IMR-90 (cell line): ENCODE measurements at regions not wholly inside any gene's neighbourhood (a gene's known extent, or its start where the extent isn't known, plus 50 kb on each side); places are given as distances from the start of the nearest gene placed in this dataset.

Source experiments
- ATAC-seq: fragments of 200-7000 bp; cut with Tn5 transposase; 2 replicates; pipeline ENCODE4 v1.9.1; 2020; ENCODE audit warnings: low read depth, mild to moderate bottlenecking, moderate library complexity
- BruUV-seq: library from RNA; stranded (reverse); fragments of 400-500 nt; replicated peaks from 2 replicates; lab custom pipeline; 2021; lab: Mats Ljungman, UMichigan
- CTCF ChIA-PET: fragments of 300-600 bp; formaldehyde crosslinking; extraction: SDS; loops from one replicate; lab custom pipeline; 2021; ENCODE audit warnings: antibody characterized with exemption; lab: Yijun Ruan, JAX
- POLR2A ChIA-PET: fragments of 300-600 bp; sonication (Branson Sonifier 250); formaldehyde crosslinking; loops from one replicate; lab custom pipeline; 2022; ENCODE audit warnings: antibody characterized with exemption; ENCODE audit not compliant: unreplicated experiment; lab: Charles Lee
- DNase-seq: peaks from one replicate; pipeline ENCODE4 v3.0.0; 2013
- H2AFZ ChIP-seq: replicated peaks from 2 replicates; pipeline ENCODE3; 2013; ENCODE audit warnings: low read length, mild to moderate bottlenecking; ENCODE audit not compliant: poor library complexity
- H2AK5ac ChIP-seq: 2 replicates; pipeline ENCODE4 v1.6.1; 2013; ENCODE audit warnings: low read depth, low read length, inconsistent platforms
- H2AK9ac ChIP-seq: replicated peaks from 2 replicates; pipeline ENCODE3; 2013; ENCODE audit warnings: mild to moderate bottlenecking, low read depth, low read length, moderate library complexity; ENCODE audit not compliant: poor library complexity
- H2BK120ac ChIP-seq: 2 replicates; pipeline ENCODE4 v1.6.1; 2013; ENCODE audit warnings: low read depth, low read length, inconsistent platforms
- H2BK15ac ChIP-seq: 3 replicates; pipeline ENCODE4 v1.6.1; 2013; ENCODE audit warnings: low read depth, low read length, inconsistent platforms
- H2BK20ac ChIP-seq: 2 replicates; pipeline ENCODE4 v1.6.1; 2013; ENCODE audit warnings: low read depth, mild to moderate bottlenecking, inconsistent platforms, low read length, moderate library complexity
- H2BK5ac ChIP-seq: 2 replicates; pipeline ENCODE4 v1.6.1; 2013; ENCODE audit warnings: mild to moderate bottlenecking, low read depth, low read length, inconsistent platforms; ENCODE audit not compliant: poor library complexity, severe bottlenecking
- H3K14ac ChIP-seq: replicated peaks from 2 replicates; pipeline ENCODE4 v1.6.1; 2013; ENCODE audit warnings: low read depth, low read length, inconsistent platforms
- H3K18ac ChIP-seq: 2 replicates; pipeline ENCODE4 v1.6.1; 2013; ENCODE audit warnings: low read depth, low read length, control low read depth
- H3K23ac ChIP-seq: 2 replicates; pipeline ENCODE4 v1.6.1; 2013; ENCODE audit warnings: low read depth, low read length, inconsistent platforms
- H3K27ac ChIP-seq: 2 replicates; pipeline ENCODE4 v1.5.1; 2013; ENCODE audit warnings: mild to moderate bottlenecking, control low read depth, low read length; ENCODE audit not compliant: insufficient read depth
- H3K27me3 ChIP-seq: 2 replicates; pipeline ENCODE4 v1.6.1; 2013; ENCODE audit warnings: low read length; ENCODE audit not compliant: control insufficient read depth, insufficient read depth
- H3K36me3 ChIP-seq: 2 replicates; pipeline ENCODE4 v1.6.1; 2013; ENCODE audit warnings: low read length, mixed read lengths; ENCODE audit not compliant: control insufficient read depth, insufficient read depth
- H3K4ac ChIP-seq: 2 replicates; pipeline ENCODE4 v1.6.1; 2013; ENCODE audit warnings: low read depth, low read length, inconsistent platforms
- H3K4me1 ChIP-seq: 2 replicates; pipeline ENCODE4 v1.6.1; 2013; ENCODE audit warnings: low read length, mixed read lengths; ENCODE audit not compliant: control insufficient read depth, insufficient read depth
- H3K4me2 ChIP-seq: 2 replicates; pipeline ENCODE4 v1.6.1; 2013; ENCODE audit warnings: low read depth, mild to moderate bottlenecking, control low read depth, low read length, moderate library complexity
- H3K4me3 ChIP-seq: 2 replicates; pipeline ENCODE4 v1.5.1; 2013; ENCODE audit warnings: low read depth, mild to moderate bottlenecking, control low read depth, low read length, moderate library complexity; ENCODE audit not compliant: insufficient read depth
- H3K56ac ChIP-seq: 2 replicates; pipeline ENCODE4 v1.6.1; 2013; ENCODE audit warnings: low read length, inconsistent platforms; ENCODE audit not compliant: insufficient read depth; ENCODE audit errors: extremely low read depth
- H3K79me1 ChIP-seq, 2 experiments: 2 replicates each; pipeline ENCODE4 v1.6.1; 2013; ENCODE audit warnings: low read length in 2 of 2, inconsistent platforms in 1 of 2, low read depth in 1 of 2
- H3K9ac ChIP-seq: 2 replicates; pipeline ENCODE4 v1.6.1; 2013; ENCODE audit warnings: low read depth, low read length, control low read depth
- H3K9me1 ChIP-seq: 2 replicates; pipeline ENCODE4 v1.6.1; 2013; ENCODE audit warnings: low read length, inconsistent platforms; ENCODE audit not compliant: insufficient read depth
- H3K9me3 ChIP-seq: 2 replicates; pipeline ENCODE4 v1.6.1; 2013; ENCODE audit warnings: low read length; ENCODE audit not compliant: control insufficient read depth, insufficient read depth
- H4K20me1 ChIP-seq: 2 replicates; pipeline ENCODE4 v1.6.1; 2013; ENCODE audit warnings: low read length, inconsistent platforms; ENCODE audit not compliant: insufficient read depth
- H4K5ac ChIP-seq: 2 replicates; pipeline ENCODE4 v1.6.1; 2013; ENCODE audit warnings: mild to moderate bottlenecking, low read depth, low read length, control low read depth
- H4K8ac ChIP-seq, 2 experiments: 2 replicates each; pipeline ENCODE4 v1.6.1; 2013; ENCODE audit warnings: low read depth in 2 of 2, low read length in 2 of 2, control low read depth in 1 of 2, inconsistent platforms in 1 of 2
- H4K91ac ChIP-seq: 2 replicates; pipeline ENCODE4 v1.6.1; 2013; ENCODE audit warnings: low read depth, low read length, inconsistent platforms; ENCODE audit not compliant: insufficient read depth
- NFE2L2 ChIP-seq: fragments of 150-350 bp; IDR thresholded peaks from 2 replicates; pipeline ENCODE4 v1.6.1; 2016; ENCODE audit warnings: low read depth, mild to moderate bottlenecking, low read length
- WGBS, 2 experiments: methylation state at CpG; one replicate each; pipeline versions ENCODE4 v1.1.5 to v1.1.7; 2013; ENCODE audit warnings: missing lambda C conversion rate in 2 of 2; ENCODE audit not compliant: insufficient read length in 1 of 2; ENCODE audit errors: extremely low coverage in 2 of 2; 5-methylcytosine and 5-hydroxymethylcytosine counted together
- dilution Hi-C: fragments of 300-500 bp; cut with HindIII; formaldehyde crosslinking; loops from one replicate; pipeline ENCODE4 v1.14.3; 2018; ENCODE audit warnings: low sequenced_read_pairs; ENCODE audit not compliant: unreplicated experiment
- in situ Hi-C: fragments of 300-500 bp; cut with MboI; formaldehyde crosslinking; loops from 3 replicates; pipeline ENCODE4 v1.14.3; 2019; ENCODE audit warnings: low sequenced_read_pairs, inconsistent platforms, mixed read lengths
- intact Hi-C: fragments of 100-400 bp; cut with micrococcal nuclease; formaldehyde crosslinking; loops from 2 replicates; pipeline ENCODE4 v1.10.0; 2022
- TF ChIP-seq, protein P1 (sequence below): conservative IDR thresholded peaks from 2 replicates; pipeline ENCODE4 v1.5.1; 2012; ENCODE audit warnings: mild to moderate bottlenecking, low read depth, low read length, improper control_type of control experiment

- ChIA-PET POLR2A (no interaction called here), CTCF (no interaction called here)
- no peaks in the 10 kb centered on the region for H3K36me3 ChIP-seq
- H3K23ac ChIP-seq = no peak overlapping the region
- intact Hi-C loops (no loop called here), in situ Hi-C loops (no loop called here), dilution Hi-C loops (no loop called here)
- DNase-seq (no peak), ATAC-seq (no peak)
- H2BK120ac ChIP-seq = no peak overlapping the region
- no peak overlapping the region for H3K14ac ChIP-seq
- no peak overlapping the region for H2AK5ac ChIP-seq
- no peak overlapping the region for H4K91ac ChIP-seq
- H4K5ac ChIP-seq = no peak overlapping the region
- no peak overlapping the region for H3K27ac ChIP-seq
- WGBS, 2 experiments = no CpG with 5 or more reads among the region's 7 CpGs
- H2BK5ac ChIP-seq = no peak overlapping the region
- H3K4me3 ChIP-seq = no peak overlapping the region
- no peak overlapping the region for H3K4me2 ChIP-seq
- no peaks in the 10 kb centered on the region for H4K20me1 ChIP-seq
- H2BK20ac ChIP-seq = no peak overlapping the region
- H3K56ac ChIP-seq = no peak overlapping the region
- H3K4ac ChIP-seq = no peak overlapping the region
- no peaks in the 10 kb centered on the region for H3K9me1 ChIP-seq
- H2AFZ ChIP-seq = no peak overlapping the region
- H3K18ac ChIP-seq = no peak overlapping the region
- H3K27me3 ChIP-seq = no peaks in the 10 kb centered on the region
- TF ChIP-seq NFE2L2 = peak; percentile 41; the same call in 1 of the 2 replicates
- TF ChIP-seq, protein P1, sequence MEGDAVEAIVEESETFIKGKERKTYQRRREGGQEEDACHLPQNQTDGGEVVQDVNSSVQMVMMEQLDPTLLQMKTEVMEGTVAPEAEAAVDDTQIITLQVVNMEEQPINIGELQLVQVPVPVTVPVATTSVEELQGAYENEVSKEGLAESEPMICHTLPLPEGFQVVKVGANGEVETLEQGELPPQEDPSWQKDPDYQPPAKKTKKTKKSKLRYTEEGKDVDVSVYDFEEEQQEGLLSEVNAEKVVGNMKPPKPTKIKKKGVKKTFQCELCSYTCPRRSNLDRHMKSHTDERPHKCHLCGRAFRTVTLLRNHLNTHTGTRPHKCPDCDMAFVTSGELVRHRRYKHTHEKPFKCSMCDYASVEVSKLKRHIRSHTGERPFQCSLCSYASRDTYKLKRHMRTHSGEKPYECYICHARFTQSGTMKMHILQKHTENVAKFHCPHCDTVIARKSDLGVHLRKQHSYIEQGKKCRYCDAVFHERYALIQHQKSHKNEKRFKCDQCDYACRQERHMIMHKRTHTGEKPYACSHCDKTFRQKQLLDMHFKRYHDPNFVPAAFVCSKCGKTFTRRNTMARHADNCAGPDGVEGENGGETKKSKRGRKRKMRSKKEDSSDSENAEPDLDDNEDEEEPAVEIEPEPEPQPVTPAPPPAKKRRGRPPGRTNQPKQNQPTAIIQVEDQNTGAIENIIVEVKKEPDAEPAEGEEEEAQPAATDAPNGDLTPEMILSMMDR = no peak
- no TSS peak for BruUV-seq
- no peak overlapping the region for H2BK15ac ChIP-seq
- H3K4me1 ChIP-seq = no peaks in the 10 kb centered on the region
- H3K9me3 ChIP-seq = no peaks in the 10 kb centered on the region
- no peaks in the 10 kb centered on the region for H3K79me1 ChIP-seq
- H4K8ac ChIP-seq = no peak overlapping the region
- H3K9ac ChIP-seq = no peak overlapping the region
- no peak overlapping the region for H2AK9ac ChIP-seq
These were observed 71.5 kb upstream of the B3GAT2 start for GRCh38 chr6:71028236-71028876.
